ENCODE measurements at regions not wholly inside any gene's neighbourhood (a gene's known extent, or its start where the extent isn't known, plus 50 kb on each side); places are given as distances from the start of the nearest gene placed in this dataset.

- no peak for DNase-seq (ENCODE audit: low read depth)
- no peak overlapping the region for H3K4me3 ChIP-seq (ENCODE audit: low read depth, low read length)
- TF ChIP-seq CTCF (conservative IDR thresholded peaks at IDR 0.05; ENCODE audit: low read depth, low read length): no peak
Observed at GRCh38 chr19:13583753-13584152, 77.5 kb upstream of the CACNA1A start.

- no peak for TF ChIP-seq CTCF (conservative IDR thresholded peaks at IDR 0.05; ENCODE audit: low read depth, low read length)
Observed at GRCh38 chr19:13583114-13583513, 76.8 kb upstream of the CACNA1A start.

GRCh38 chr19:13581576-13581975 lies 75.3 kb upstream of the CACNA1A start:
- no peak overlapping the region for H3K4me3 ChIP-seq (ENCODE audit: low read depth, low read length)
- DNase-seq (ENCODE audit: low read depth): no peak
- no peak for TF ChIP-seq CTCF (conservative IDR thresholded peaks at IDR 0.05; ENCODE audit: low read depth, low read length)

More at GRCh38 chr19:13583114-13583513, 76.8 kb upstream of the CACNA1A start:
- DNase-seq (ENCODE audit: low read depth): no peak
- H3K4me3 ChIP-seq (ENCODE audit: low read depth, low read length): no peak overlapping the region

GRCh38 chr19:13579388-13580060 lies 73.2 kb upstream of the CACNA1A start:
- no peak for TF ChIP-seq CTCF (conservative IDR thresholded peaks at IDR 0.05; ENCODE audit: low read depth, low read length)
- no peak for DNase-seq (ENCODE audit: low read depth)
- H3K4me3 ChIP-seq (ENCODE audit: low read depth, low read length): no peak overlapping the region

- TF ChIP-seq CTCF (conservative IDR thresholded peaks at IDR 0.05; ENCODE audit: low read depth, low read length): no peak
- H3K4me3 ChIP-seq (ENCODE audit: low read depth, low read length): no peak overlapping the region
- DNase-seq (ENCODE audit: low read depth): no peak
Observed at GRCh38 chr19:13576726-13577125, 70.4 kb upstream of the CACNA1A start.

GRCh38 chr19:13574933-13575332 lies 68.7 kb upstream of the CACNA1A start:
- DNase-seq (ENCODE audit: low read depth): no peak
- peak; percentile 34 for TF ChIP-seq CTCF (conservative IDR thresholded peaks at IDR 0.05; ENCODE audit: low read depth, low read length)
- no peak overlapping the region for H3K4me3 ChIP-seq (ENCODE audit: low read depth, low read length)

GRCh38 chr19:13573056-13573667 lies 66.9 kb upstream of the CACNA1A start:
- H3K4me3 ChIP-seq (ENCODE audit: low read depth, low read length): no peak overlapping the region
- no peak for DNase-seq (ENCODE audit: low read depth)
- no peak for TF ChIP-seq CTCF (conservative IDR thresholded peaks at IDR 0.05; ENCODE audit: low read depth, low read length)

All from choroid plexus epithelial cell (primary cell).